ENCODE measurements at regions not wholly inside any gene's neighbourhood (a gene's known extent, or its start where the extent isn't known, plus 50 kb on each side); places are given as distances from the start of the nearest gene placed in this dataset.

- TF ChIP-seq CTCF (IDR thresholded peaks at IDR 0.05) (no peak), EZH2 (IDR thresholded peaks at IDR 0.05; ENCODE audit: borderline replicate concordance, insufficient read depth, low read depth, low read length, poor library complexity, severe bottlenecking) (no peak)
- Histone ChIP-seq H3K9me3 (ENCODE audit: control extremely low read depth in 1 of 3, control insufficient read depth in 2 of 3, insufficient read depth in 1 of 3, low read length in 2 of 3) (peaks cover 0 to 37% (median 0%) of the 10 kb centered on the region in 3 donors), H4K20me1 (ENCODE audit: control insufficient read depth, insufficient read depth, low read length, poor library complexity, severe bottlenecking) (no peaks in the 10 kb centered on the region), H3K4me3 (ENCODE audit: control extremely low read depth in 1 of 5, extremely low read depth in 1 of 5, insufficient read depth in 1 of 5, low read depth in 2 of 5, low read length in 4 of 5) (no peak overlapping the region), H3K36me3 (replicated peaks in 1 of 2; ENCODE audit: control extremely low read depth in 1 of 2, control insufficient read depth in 1 of 2, extremely low read depth in 1 of 2, insufficient read depth in 2 of 2, low read length in 1 of 2) (no peaks in the 10 kb centered on the region), H3K27me3 (replicated peaks in 1 of 4; ENCODE audit: control extremely low read depth in 1 of 4, control insufficient read depth in 3 of 4, insufficient read depth in 4 of 4, low read length in 3 of 4) (no peaks in the 10 kb centered on the region), H3K27ac (ENCODE audit: low read length in 2 of 2) (no peak overlapping the region), H2AFZ (ENCODE audit: insufficient read depth, low read depth, low read length, poor library complexity, severe bottlenecking) (no peak overlapping the region), H3K79me2 (ENCODE audit: control insufficient read depth, insufficient read depth, low read length) (no peaks in the 10 kb centered on the region), H3K4me1 (ENCODE audit: control insufficient read depth in 2 of 2, insufficient read depth in 2 of 2, low read length in 2 of 2) (no peaks in the 10 kb centered on the region), H3K4me2 (replicated peaks; ENCODE audit: low read depth, low read length, poor library complexity, severe bottlenecking) (no peak overlapping the region), H3K9ac (ENCODE audit: low read length) (no peak overlapping the region)
- Mint-ChIP-seq H3K9me3 (ENCODE audit: insufficient read depth) (no peaks in the 10 kb centered on the region), H3K4me3 (no peak overlapping the region), H3K4me1 (no peaks in the 10 kb centered on the region), H3K27me3 (peaks cover 4% of the 10 kb centered on the region), H3K27ac (no peak overlapping the region)
- DNase-seq (no peak), ATAC-seq (ENCODE audit: low read depth) (no peak)
- CTCF ChIA-PET, result no interaction called here
- WGBS (ENCODE audit: insufficient coverage), result 70% methylated on average over 5 of the region's 11 CpGs
- intact Hi-C loops (cut with micrococcal nuclease), result no loop called here
- POLR2A ChIA-PET, result no interaction called here
Observed at GRCh38 chr22:49366437-49366836, 461.2 kb downstream of the BRD1 start.

- H3K9me3 Mint-ChIP-seq (ENCODE audit: insufficient read depth), result no peaks in the 10 kb centered on the region
- H3K4me3 Mint-ChIP-seq, result no peak overlapping the region
- no peaks in the 10 kb centered on the region for H3K36me3 ChIP-seq (replicated peaks in 1 of 2; ENCODE audit: control extremely low read depth in 1 of 2, control insufficient read depth in 1 of 2, extremely low read depth in 1 of 2, insufficient read depth in 2 of 2, low read length in 1 of 2)
- intact Hi-C loops (cut with micrococcal nuclease), result no loop called here
- no peaks in the 10 kb centered on the region for H3K79me2 ChIP-seq (ENCODE audit: control insufficient read depth, insufficient read depth, low read length)
- H3K9me3 ChIP-seq (ENCODE audit: control extremely low read depth in 1 of 3, control insufficient read depth in 2 of 3, insufficient read depth in 1 of 3, low read length in 2 of 3), result peaks cover 0 to 37% (median 0%) of the 10 kb centered on the region in 3 donors
- 79% methylated on average over 13 of the region's 14 CpGs for WGBS (ENCODE audit: insufficient coverage)
- H3K4me1 Mint-ChIP-seq, result no peaks in the 10 kb centered on the region
- DNase-seq (no peak), ATAC-seq (ENCODE audit: low read depth) (no peak)
- no peak overlapping the region for H3K4me3 ChIP-seq (ENCODE audit: control extremely low read depth in 1 of 5, extremely low read depth in 1 of 5, insufficient read depth in 1 of 5, low read depth in 2 of 5, low read length in 4 of 5)
- ChIA-PET CTCF (no interaction called here), POLR2A (no interaction called here)
- peaks cover 4% of the 10 kb centered on the region for H3K27me3 Mint-ChIP-seq
- no peak overlapping the region for H3K9ac ChIP-seq (ENCODE audit: low read length)
- H2AFZ ChIP-seq (ENCODE audit: insufficient read depth, low read depth, low read length, poor library complexity, severe bottlenecking), result no peak overlapping the region
- no peak overlapping the region for H3K4me2 ChIP-seq (replicated peaks; ENCODE audit: low read depth, low read length, poor library complexity, severe bottlenecking)
- no peaks in the 10 kb centered on the region for H4K20me1 ChIP-seq (ENCODE audit: control insufficient read depth, insufficient read depth, low read length, poor library complexity, severe bottlenecking)
- no peak for TF ChIP-seq CTCF (IDR thresholded peaks at IDR 0.05)
- no peak for TF ChIP-seq EZH2 (IDR thresholded peaks at IDR 0.05; ENCODE audit: borderline replicate concordance, insufficient read depth, low read depth, low read length, poor library complexity, severe bottlenecking)
- H3K27ac ChIP-seq (ENCODE audit: low read length in 2 of 2), result no peak overlapping the region
- no peak overlapping the region for H3K27ac Mint-ChIP-seq
- no peaks in the 10 kb centered on the region for H3K4me1 ChIP-seq (ENCODE audit: control insufficient read depth in 2 of 2, insufficient read depth in 2 of 2, low read length in 2 of 2)
- no peaks in the 10 kb centered on the region for H3K27me3 ChIP-seq (replicated peaks in 1 of 4; ENCODE audit: control extremely low read depth in 1 of 4, control insufficient read depth in 3 of 4, insufficient read depth in 4 of 4, low read length in 3 of 4)
Observed at GRCh38 chr22:49365910-49366309, 461.8 kb downstream of the BRD1 start.
